Omental fat pad (tissue), 3 donors: ENCODE measurements at regions not wholly inside any gene's neighbourhood (a gene's known extent, or its start where the extent isn't known, plus 50 kb on each side); places are given as distances from the start of the nearest gene placed in this dataset.

Source experiments
- ATAC-seq: fragments of 150-250 bp; one replicate; pipeline ENCODE4 v1.9.1; 2016; ENCODE audit warnings: mild to moderate bottlenecking, moderate library complexity; ENCODE audit not compliant: low FRiP score
- DNase-seq: peaks from one replicate; pipeline ENCODE4 v3.0.0-alpha.2; 2019; ENCODE audit warnings: low spot score
- CTCF ChIP-seq, 3 donors: fragments of 450-650 bp; IDR thresholded peaks; one replicate each; pipeline ENCODE4 v1.5.1; 2016 to 2017; ENCODE audit warnings: antibody characterized with exemption in 3 of 3, mild to moderate bottlenecking in 3 of 3, moderate library complexity in 2 of 3

DNA sequence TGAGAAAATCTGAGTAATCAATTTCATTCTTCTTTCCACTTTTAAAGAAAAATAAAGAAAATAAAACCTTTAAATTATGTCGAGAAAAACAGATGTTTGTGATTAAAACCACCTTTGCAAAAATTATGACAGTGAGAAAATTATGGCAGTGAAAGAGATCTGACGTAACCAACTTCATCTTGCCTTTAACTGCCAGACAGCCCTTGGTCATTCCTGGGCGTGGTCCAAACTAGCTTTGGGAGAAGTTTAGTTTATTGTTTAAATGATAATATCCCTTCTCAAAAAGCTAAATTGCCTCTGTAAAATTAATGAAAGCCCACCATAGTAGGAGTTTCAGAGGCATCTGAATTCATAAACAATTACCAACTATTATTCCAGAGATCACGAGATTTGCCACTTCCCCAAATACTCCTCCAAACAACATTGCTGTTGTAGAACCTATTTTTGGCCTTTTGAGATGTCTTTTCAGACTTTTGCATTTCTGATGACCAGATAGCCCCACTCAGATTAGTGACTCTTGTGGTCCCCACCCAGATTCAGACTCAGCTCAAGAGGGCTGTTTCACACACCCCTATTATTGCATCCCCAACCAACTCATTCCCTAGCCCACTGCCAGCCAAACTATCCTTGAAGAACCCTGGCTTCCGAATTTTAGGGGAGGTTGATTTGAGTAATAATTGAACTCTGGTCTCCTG is 664.4 kb upstream of the CBLB start:
- ATAC-seq (no peak), DNase-seq (no peak)
- TF ChIP-seq CTCF (IDR thresholded peaks at IDR 0.05) = no peak

DNA sequence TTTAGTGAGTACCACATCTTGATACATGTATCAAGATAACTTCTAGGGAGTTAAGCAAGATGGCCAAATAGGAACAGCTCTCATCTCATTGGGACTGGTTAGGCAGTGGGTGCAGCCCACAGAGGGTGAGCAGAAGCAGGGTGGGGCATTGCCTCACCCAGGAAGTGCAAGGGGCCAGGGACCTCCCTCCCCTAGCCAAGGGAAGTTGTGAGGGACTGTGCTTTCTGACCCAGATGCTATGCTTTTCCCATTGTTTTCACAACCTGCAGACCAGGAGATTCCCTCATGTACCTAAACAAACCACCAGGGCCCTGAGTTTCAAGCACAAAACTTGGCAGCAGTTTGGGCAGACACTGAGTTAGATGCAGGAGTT is 665.0 kb upstream of the CBLB start:
- DNase-seq = no peak
- TF ChIP-seq CTCF (IDR thresholded peaks at IDR 0.05) = no peak
- no peak for ATAC-seq

GRCh38 chr3:106534206-106534605 is 665.4 kb upstream of the CBLB start:
- no peak for ATAC-seq
- TF ChIP-seq CTCF (IDR thresholded peaks at IDR 0.05) = no peak
- no peak for DNase-seq

- no peak for ATAC-seq
- no peak for DNase-seq
- no peak for TF ChIP-seq CTCF (IDR thresholded peaks at IDR 0.05)
Measured at GRCh38 chr3:106540743-106541142, 671.9 kb upstream of the CBLB start.

DNA sequence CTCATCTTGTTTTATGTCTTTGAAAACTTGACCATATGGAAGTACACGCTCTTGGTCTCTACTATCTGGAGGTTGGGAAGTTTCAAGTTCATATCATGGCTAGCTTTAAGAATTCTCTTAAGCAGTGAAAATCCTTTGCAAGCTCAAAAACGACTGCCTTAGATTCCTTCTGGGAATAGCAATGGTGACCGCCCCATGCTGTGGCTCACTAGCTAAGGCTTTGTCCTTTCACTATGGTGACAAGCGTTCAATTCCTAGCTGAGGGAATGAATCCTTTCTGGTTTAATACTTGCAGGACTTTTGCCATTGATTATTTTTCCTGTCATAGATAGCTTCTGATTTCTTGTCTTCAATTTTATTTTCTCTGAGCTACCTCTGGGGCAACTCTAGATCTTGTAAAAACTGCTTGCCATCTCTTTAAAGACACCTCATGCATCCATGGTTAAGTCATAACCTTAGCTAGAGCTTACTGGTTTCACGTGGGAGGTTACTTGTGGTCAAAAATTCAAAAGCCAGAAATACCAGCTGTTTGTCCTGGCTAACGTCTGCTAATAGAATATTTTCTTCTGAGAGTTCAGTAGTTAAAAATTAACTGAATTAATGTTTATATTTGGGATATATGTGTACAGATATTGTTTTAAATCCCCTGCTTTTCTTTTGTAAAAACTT is 673.4 kb upstream of the CBLB start:
- no peak for TF ChIP-seq CTCF (IDR thresholded peaks at IDR 0.05)
- no peak for ATAC-seq
- no peak for DNase-seq

- TF ChIP-seq CTCF (IDR thresholded peaks at IDR 0.05) = no peak
- no peak for ATAC-seq
- DNase-seq = no peak
Measured at GRCh38 chr3:106552351-106553043, 683.7 kb upstream of the CBLB start.
